AG09309 (cell line): ENCODE measurements at regions not wholly inside any gene's neighbourhood (a gene's known extent, or its start where the extent isn't known, plus 50 kb on each side); places are given as distances from the start of the nearest gene placed in this dataset.

Experiments
- DNase-seq: peaks from one replicate; pipeline ENCODE4 v3.0.0-alpha.2; 2010; ENCODE audit warnings: low read depth
- H3K4me3 ChIP-seq: 2 replicates; pipeline ENCODE4 v1.5.1; 2011; ENCODE audit warnings: mild to moderate bottlenecking, low read depth, low read length, moderate library complexity; ENCODE audit not compliant: control insufficient read depth
- TF ChIP-seq, protein P1 (sequence below): IDR thresholded peaks from 2 replicates; pipeline ENCODE4 v1.5.1; 2011; ENCODE audit warnings: mild to moderate bottlenecking, low read depth, low read length, inconsistent platforms; ENCODE audit not compliant: insufficient read depth, control insufficient read depth; ENCODE audit errors: missing control alignments

DNA sequence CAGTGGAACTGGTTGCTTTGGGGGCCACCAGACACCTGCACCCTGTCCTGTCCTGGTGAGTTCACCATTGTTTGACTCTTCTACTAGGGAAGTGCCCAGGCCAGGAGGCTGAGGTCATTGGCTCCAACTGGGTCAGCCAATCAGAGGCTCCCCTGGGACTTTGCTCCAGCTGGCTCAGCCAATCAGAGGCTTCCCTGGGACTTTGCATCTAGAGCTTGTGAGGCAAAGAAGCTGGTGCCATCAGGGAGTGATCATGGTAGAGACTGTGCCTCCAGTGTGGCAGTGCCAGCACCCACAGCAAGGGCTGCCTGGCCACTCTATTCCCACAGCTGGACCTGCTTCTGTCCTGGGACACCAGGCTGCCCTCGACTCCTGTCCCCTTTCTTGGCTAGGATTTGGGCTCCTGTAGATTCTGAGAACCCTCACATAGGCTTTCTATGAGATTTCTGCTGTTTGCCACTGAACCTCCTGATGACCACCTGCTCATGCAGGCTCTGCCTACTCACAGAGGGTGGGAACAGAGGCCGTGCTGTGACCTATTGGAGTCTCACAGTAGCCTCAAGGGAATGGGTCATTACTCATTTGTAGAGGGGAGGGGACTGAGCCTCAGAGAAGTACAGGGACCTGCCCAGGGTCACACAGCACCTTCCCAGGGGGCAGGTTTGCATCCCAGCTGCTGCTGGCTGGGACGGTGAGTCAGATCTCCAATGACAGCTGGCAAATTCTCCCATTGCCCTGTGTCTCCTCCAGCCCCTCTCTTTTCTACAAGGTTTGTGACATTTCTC lies 59.2 kb upstream of the SHISAL1 start:
- no peak overlapping the region for H3K4me3 ChIP-seq
- DNase-seq, result no peak
- TF ChIP-seq, protein P1, sequence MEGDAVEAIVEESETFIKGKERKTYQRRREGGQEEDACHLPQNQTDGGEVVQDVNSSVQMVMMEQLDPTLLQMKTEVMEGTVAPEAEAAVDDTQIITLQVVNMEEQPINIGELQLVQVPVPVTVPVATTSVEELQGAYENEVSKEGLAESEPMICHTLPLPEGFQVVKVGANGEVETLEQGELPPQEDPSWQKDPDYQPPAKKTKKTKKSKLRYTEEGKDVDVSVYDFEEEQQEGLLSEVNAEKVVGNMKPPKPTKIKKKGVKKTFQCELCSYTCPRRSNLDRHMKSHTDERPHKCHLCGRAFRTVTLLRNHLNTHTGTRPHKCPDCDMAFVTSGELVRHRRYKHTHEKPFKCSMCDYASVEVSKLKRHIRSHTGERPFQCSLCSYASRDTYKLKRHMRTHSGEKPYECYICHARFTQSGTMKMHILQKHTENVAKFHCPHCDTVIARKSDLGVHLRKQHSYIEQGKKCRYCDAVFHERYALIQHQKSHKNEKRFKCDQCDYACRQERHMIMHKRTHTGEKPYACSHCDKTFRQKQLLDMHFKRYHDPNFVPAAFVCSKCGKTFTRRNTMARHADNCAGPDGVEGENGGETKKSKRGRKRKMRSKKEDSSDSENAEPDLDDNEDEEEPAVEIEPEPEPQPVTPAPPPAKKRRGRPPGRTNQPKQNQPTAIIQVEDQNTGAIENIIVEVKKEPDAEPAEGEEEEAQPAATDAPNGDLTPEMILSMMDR, result no peak

DNA sequence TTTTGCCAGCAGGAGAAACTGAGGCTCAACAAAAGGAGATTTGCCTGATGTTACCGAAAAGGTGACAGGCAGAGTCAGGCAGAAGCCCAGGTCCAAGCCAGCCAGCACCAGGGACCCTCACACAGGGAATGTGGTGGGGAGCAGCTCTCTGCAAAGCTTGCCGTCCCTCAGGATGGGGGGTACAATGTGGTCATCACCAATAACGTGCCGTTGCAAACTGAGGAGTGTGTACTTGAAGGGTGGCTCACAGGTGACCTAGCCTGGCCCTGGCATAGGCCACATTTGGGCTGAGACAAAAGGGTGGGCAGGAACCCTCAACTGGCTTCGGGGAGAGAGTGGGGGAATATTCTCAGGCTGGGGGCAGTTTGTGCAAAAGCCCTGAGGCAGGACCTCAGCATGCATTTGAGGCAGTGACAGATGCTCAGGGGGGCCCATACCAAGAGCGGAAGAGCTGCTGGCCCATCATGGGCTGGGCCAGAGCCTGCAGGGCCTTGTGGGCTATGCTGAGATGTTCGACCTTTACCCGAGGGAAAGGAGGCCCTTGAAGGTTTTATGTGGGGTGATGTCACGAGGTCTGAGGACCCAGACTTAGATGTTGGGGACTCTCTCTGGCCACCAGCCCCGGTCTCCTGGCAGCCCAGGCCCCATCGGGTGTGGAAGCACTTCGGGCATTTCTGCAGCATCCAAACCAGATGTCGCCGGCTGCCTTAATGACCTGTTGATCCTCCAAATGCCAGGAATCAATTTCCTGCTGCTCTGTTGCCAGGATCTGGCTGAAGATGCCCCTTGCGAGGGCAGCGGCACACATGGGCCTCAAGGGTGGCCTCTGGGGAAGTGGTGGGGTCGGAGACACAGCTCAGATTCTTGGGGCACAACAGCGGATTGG lies 57.4 kb upstream of the SHISAL1 start:
- no peak for DNase-seq
- no peak overlapping the region for H3K4me3 ChIP-seq
- TF ChIP-seq, protein P1, result no peak

DNA sequence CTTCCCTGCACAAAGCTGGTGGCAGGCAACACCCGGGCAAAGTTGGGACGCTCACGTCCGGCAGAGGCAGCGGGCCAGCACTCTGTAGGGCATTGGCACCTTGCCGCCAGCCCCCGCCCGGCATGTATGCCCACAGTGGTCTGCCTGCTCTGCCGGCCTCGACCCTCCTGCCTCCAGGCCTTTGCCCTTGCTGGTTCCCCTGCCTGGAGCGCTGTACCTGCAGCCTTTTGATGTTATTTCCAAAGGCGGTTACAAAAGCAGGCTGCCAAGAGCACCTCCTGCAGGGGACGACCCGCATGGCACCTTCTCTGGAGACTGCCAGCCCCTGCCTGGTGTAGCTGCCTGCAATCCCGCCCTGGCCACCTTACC lies 56.5 kb upstream of the SHISAL1 start:
- DNase-seq, result no peak
- TF ChIP-seq, protein P1, result no peak
- H3K4me3 ChIP-seq, result no peak overlapping the region

DNA sequence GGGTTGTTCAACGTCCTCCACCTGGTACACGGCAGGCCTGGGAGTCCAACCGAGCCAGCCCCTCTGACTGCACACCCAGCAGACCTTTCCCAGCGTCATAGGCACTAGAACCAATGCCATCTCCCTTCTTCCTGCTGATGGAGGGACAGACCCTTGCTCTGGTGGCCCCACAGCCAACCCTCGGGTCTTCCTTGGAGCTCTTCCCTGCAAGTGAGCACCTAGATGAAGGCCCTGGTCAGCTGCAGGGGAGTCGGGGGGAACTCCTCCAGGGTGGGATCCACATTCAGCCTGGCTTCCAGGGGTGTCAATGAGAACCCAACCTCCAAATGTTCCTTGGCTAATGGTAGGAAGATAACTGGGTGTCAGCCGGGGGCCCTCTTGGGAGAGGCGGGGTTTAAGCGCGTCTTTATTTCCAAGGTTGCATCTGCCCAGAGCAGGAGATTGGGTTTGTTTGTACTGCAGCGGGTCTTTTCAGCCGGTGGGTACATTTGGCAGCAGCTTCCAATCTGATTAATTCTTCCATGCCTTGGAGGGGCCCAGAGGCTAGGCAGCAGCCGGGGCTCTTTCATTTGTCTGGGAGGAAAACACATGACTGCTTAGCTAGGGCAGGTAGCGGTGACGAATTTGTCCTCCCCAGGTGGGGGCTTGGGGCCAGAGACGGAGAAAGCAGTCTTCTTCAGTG lies 56.0 kb upstream of the SHISAL1 start:
- TF ChIP-seq, protein P1, result no peak
- no peak for DNase-seq
- H3K4me3 ChIP-seq, result no peak overlapping the region

DNA sequence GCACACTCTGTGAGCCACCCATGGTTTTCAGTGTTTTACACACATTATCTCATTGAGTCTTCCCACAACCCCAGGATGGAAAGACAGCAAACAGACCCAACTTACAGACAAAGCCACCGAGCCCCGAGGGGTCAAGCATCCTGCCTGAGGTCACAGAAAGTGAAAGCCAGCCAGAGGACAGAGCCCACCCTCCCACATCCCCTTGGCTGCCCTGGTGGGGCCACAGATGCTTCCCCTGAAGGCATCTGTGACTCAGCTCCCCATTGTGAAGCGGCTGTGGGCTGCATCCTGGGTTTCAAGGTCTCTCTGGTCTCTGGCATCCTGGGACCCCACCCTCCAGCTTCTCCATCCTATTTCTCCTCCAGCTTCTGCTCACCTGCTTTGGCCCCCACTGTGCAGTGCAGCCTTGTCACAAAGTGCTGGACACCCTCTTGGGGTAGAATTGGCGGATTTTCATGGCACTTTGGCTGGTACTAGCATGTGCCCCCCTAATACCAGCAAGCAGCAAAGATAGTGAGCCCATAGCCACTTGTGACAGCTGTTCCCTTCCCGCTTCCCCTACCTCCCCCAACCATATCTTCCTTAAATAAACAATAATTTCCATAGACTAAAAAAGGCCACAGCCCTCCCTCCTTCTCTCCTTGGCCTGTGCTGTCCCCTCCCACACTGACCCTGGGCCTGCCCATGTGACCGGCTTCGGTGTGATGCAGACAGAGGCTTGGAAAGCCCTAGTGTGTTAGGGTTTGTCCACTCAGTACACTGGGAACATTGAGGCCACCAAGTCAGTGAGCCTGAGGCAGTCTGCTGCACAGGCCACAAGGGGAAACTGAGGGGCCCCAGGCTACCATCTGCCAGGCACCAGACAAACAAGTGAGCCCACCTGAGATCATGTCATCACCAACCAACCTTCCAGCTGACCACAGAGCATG lies 53.9 kb upstream of the SHISAL1 start:
- H3K4me3 ChIP-seq, result no peak overlapping the region
- DNase-seq, result no peak
- TF ChIP-seq, protein P1, result no peak
